ENCODE measurements at regions not wholly inside any gene's neighbourhood (a gene's known extent, or its start where the extent isn't known, plus 50 kb on each side); places are given as distances from the start of the nearest gene placed in this dataset.

GRCh38 chr6:140124498-140124897 is 750.0 kb upstream of the CITED2 start:
- TF ChIP-seq CTCF (IDR thresholded peaks at IDR 0.05; ENCODE audit: low read length) = no peak
- no peak for TF ChIP-seq EZH2 (IDR thresholded peaks at IDR 0.05; ENCODE audit: borderline replicate concordance, low read length)
